WERI-Rb-1 (cell line): ENCODE measurements at regions not wholly inside any gene's neighbourhood (a gene's known extent, or its start where the extent isn't known, plus 50 kb on each side); places are given as distances from the start of the nearest gene placed in this dataset.

Source experiments
- DNase-seq: peaks from one replicate; pipeline ENCODE4 v3.0.0-alpha.2; 2020
- H3K27ac ChIP-seq: fragments of 250-450 bp; sonication (Bioruptor Pico); 2 replicates; pipeline ENCODE4 v1.5.1; 2020; ENCODE audit warnings: mild to moderate bottlenecking, moderate library complexity
- H3K27me3 ChIP-seq: fragments of 250-450 bp; sonication (Bioruptor Pico); 2 replicates; pipeline ENCODE4 v1.5.1; 2021; ENCODE audit warnings: mild to moderate bottlenecking, low read depth, moderate library complexity; ENCODE audit not compliant: insufficient read depth, severe bottlenecking
- H3K36me3 ChIP-seq: fragments of 250-450 bp; sonication (Bioruptor Pico); 2 replicates; pipeline ENCODE4 v1.5.1; 2020; ENCODE audit warnings: mild to moderate bottlenecking, moderate library complexity
- H3K4me3 ChIP-seq: 2 replicates; pipeline ENCODE4 v1.5.1; 2011; ENCODE audit warnings: low read depth, mild to moderate bottlenecking, control low read depth, low read length
- H3K9me3 ChIP-seq: fragments of 250-450 bp; sonication (Bioruptor Pico); 2 replicates; pipeline ENCODE4 v1.5.1; 2021; ENCODE audit warnings: mild to moderate bottlenecking, moderate library complexity; ENCODE audit not compliant: severe bottlenecking
- TF ChIP-seq, protein P1 (sequence below): IDR thresholded peaks from 2 replicates; pipeline ENCODE4 v1.5.1; 2011; ENCODE audit warnings: low read depth, mild to moderate bottlenecking, control low read depth, inconsistent platforms, low read length

DNA sequence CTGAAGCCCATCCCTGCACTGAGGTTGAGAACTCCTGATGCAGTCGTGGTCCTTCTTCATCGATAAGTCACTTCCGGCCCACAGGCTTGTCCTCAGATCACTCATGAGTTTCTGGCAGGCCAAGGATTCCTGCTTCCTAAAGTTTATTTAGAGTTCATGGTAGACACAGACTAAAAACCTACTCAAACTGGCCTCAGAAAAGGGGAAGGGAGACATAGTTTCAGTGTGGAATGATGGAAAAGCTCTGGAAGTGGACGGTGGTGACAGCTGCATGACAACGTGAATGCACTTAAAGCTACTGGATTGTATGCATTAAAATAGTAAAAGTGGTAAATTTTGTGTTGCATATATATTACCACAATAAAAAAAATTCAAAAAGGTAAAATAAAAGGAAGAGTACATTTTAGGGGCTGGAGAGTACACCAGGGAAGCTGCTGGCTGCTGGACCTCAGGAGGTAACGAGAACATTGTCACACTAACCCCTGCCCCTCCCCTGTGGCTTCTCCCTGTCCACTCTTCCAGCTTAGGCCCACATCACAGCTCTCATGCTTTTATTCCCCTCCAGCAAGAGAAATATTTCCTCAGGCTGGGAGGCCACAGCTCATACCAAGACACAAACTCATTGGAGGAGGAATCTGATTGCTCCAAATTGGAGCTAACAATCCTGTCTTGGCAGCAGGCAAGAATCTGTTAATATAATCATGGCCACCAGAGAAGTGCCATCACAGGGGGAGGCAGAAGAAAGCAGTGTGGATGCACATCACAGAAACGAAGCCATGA is 741.0 kb downstream of the UQCRFS1 start:
- Histone ChIP-seq H3K36me3 (no peaks in the 10 kb centered on the region), H3K9me3 (no peaks in the 10 kb centered on the region), H3K4me3 (no peak overlapping the region), H3K27me3 (no peaks in the 10 kb centered on the region), H3K27ac (no peak overlapping the region)
- no peak for DNase-seq
- TF ChIP-seq, protein P1, sequence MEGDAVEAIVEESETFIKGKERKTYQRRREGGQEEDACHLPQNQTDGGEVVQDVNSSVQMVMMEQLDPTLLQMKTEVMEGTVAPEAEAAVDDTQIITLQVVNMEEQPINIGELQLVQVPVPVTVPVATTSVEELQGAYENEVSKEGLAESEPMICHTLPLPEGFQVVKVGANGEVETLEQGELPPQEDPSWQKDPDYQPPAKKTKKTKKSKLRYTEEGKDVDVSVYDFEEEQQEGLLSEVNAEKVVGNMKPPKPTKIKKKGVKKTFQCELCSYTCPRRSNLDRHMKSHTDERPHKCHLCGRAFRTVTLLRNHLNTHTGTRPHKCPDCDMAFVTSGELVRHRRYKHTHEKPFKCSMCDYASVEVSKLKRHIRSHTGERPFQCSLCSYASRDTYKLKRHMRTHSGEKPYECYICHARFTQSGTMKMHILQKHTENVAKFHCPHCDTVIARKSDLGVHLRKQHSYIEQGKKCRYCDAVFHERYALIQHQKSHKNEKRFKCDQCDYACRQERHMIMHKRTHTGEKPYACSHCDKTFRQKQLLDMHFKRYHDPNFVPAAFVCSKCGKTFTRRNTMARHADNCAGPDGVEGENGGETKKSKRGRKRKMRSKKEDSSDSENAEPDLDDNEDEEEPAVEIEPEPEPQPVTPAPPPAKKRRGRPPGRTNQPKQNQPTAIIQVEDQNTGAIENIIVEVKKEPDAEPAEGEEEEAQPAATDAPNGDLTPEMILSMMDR: no peak

DNA sequence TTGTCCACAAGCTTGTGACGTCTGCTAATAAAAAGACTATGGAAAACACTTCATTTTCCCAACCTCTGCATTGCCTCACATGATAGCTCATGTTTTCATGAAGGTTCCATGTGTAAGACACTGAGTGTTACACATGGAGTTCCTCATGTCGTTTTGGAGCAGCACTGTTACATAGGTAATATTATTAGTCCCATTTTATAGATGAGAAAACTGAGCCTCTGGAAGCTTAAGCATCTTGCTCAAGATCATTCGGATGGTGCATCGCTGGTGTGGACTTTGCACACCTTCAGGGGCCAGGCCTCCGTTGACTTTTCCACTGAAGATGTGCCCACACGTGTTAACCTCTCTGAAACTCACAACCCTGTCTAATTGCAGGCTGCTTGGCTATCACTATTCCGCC is 743.4 kb downstream of the UQCRFS1 start:
- TF ChIP-seq, protein P1: no peak
- Histone ChIP-seq H3K27me3 (no peaks in the 10 kb centered on the region), H3K9me3 (no peaks in the 10 kb centered on the region), H3K4me3 (no peak overlapping the region), H3K27ac (no peak overlapping the region), H3K36me3 (no peaks in the 10 kb centered on the region)
- DNase-seq: no peak

DNA sequence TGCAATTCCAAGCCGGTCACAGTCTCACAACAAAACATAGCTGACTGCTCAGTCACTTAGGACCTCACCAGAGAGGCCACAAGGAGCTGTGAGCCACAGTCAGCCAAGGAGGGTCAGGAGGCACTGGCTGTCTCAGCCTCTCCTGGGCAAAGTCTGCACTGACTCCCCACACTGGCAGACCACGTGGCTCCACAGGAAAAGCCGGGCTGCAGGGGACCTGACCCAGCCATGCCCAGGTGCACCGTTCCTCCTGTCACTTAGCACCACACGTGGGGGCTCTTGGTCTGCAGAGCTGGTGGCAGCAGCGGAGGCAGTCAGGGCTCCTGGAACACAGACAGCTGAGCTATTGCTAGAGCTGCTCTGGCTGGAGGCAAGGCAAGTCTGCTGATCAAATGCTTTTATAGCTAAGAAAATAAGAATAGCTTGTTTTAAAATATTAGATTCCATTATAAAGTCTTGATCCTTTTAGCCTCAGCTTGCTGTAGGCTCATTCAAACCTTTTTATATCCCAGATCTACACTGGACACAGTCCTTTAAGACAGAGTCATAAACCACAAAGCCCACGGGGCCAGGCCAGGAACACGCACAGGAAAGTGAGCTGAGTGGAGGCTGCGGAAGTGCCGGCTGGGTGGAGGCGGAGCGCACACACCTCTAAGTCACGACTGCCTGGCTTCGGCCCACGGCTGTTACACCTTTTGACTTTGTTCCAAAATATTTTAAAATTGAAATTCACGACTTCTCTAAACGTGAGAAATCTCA is 744.1 kb downstream of the UQCRFS1 start:
- H3K36me3 ChIP-seq: no peaks in the 10 kb centered on the region
- H3K27me3 ChIP-seq: no peaks in the 10 kb centered on the region
- no peak overlapping the region for H3K27ac ChIP-seq
- H3K4me3 ChIP-seq: no peak overlapping the region
- TF ChIP-seq, protein P1: no peak
- DNase-seq: peak; percentile 24
- H3K9me3 ChIP-seq: no peaks in the 10 kb centered on the region

DNA sequence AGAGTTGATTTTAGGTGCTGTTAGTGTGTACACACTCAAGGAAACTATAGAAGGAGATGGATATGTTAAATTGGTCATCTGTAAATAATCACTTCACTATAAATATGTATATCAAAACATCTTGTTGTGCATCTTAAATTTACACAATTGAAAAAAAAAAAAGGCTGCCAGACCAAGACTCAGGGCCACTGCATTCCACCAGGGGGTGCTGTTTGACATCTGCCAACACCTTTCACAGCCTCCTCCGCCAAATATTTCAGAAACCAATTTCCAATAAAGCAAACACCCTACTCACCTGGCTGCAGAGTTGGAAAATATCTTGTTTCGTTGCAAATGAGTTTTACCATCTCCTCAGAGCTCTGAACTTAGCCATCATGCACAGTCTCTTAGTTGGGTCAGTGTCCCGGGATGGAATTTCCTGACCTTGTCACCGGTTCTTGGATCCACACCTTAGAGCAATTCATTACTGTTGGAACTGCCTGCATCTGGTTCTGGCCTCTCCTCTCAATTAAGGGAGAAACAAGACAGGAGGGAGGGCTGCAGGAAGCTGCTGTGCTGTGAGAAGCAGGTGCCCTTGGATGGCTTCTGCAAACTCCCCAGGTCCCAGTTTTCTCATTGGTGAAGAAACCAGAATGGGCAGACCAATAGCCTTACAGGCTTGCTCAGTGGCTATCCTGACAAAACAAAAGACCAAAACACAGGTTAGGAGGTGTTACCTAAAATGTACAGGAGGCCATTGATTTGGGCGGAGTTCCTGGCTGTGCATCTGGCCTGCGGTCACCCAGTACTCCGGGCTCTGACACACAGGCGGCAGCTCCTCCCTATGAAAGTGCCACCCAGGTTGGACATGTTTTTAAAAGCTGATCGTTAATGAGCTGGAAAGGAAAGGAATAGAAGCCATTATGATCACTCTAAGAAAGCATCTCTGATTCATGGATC is 746.6 kb downstream of the UQCRFS1 start:
- Histone ChIP-seq H3K9me3 (no peaks in the 10 kb centered on the region), H3K36me3 (no peaks in the 10 kb centered on the region), H3K27me3 (no peaks in the 10 kb centered on the region), H3K27ac (no peak overlapping the region), H3K4me3 (no peak overlapping the region)
- TF ChIP-seq, protein P1: peak; percentile 78
- peak; percentile 60 for DNase-seq

DNA sequence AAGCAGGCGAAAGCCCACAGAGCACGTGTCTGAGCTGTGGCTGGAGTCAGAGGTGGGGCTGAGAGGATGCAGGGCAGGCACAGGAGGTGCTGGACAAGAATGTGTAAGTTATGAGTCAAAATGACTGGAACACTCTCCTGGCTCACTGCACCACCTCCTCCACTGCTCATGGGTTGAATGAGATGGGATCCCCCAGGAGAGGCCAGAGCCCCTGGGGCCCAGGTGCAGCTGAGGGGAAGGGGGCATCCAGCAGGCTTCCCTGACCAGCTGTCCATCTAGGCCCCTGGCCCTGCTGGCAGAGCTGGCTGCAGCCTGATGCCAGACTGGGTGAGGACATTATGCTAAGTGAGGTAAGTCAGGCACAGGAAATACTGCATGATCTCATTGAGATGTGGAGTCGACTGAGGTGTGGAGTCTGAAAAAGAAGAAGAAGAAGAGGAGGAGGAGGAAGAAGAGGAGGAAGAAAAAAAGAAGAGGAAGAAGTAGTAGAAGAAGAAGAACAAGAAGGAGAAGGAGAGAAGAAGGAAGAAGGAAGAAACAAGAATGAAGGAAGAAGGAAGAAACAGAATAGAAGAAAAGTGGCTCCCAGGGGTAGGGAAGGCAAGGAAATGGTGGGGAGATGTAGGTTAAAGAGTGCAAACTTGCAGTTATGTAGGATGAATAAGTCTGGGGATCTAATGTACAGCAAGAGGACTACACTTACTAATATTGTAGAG is 747.4 kb downstream of the UQCRFS1 start:
- Histone ChIP-seq H3K4me3 (no peak overlapping the region), H3K27ac (no peak overlapping the region), H3K27me3 (no peaks in the 10 kb centered on the region), H3K36me3 (no peaks in the 10 kb centered on the region), H3K9me3 (no peaks in the 10 kb centered on the region)
- no peak for DNase-seq
- TF ChIP-seq, protein P1: no peak
